ENCODE measurements at regions not wholly inside any gene's neighbourhood (a gene's known extent, or its start where the extent isn't known, plus 50 kb on each side); places are given as distances from the start of the nearest gene placed in this dataset.

GRCh38 chr3:20391644-20392043, 205.6 kb upstream of the SGO1 start:
- no peak for TF ChIP-seq CTCF (conservative IDR thresholded peaks at IDR 0.05 in 1 of 2, IDR thresholded peaks at IDR 0.05 in 1 of 2; ENCODE audit: low read depth in 1 of 2, low read length in 2 of 2)
- TF ChIP-seq EZH2 (IDR thresholded peaks at IDR 0.05; ENCODE audit: low read length, missing control alignments): no peak

Measured in fibroblast of lung (primary cell).